PFSK-1 (cell line): ENCODE measurements at regions not wholly inside any gene's neighbourhood (a gene's known extent, or its start where the extent isn't known, plus 50 kb on each side); places are given as distances from the start of the nearest gene placed in this dataset.

Source experiments
- FOXP2 ChIP-seq: optimal IDR thresholded peaks from 2 replicates; pipeline ENCODE3; 2011; ENCODE audit warnings: borderline replicate concordance, control low read depth, inconsistent platforms; ENCODE audit not compliant: insufficient read depth; ENCODE audit errors: extremely low read length, extremely low read depth
- POLR2AphosphoS5 ChIP-seq: IDR thresholded peaks from 2 replicates; pipeline ENCODE4 v1.6.1; 2012; ENCODE audit warnings: low read depth, mild to moderate bottlenecking, control low read depth, low read length, moderate library complexity
- REST ChIP-seq, 2 experiments: IDR thresholded peaks; 2 replicates each; pipeline versions ENCODE4 v1.6.1 to v1.8.0; 2011 to 2012; ENCODE audit warnings: low read depth in 2 of 2, low read length in 2 of 2, control low read depth in 1 of 2, inconsistent platforms in 1 of 2, mild to moderate bottlenecking in 1 of 2, moderate library complexity in 1 of 2; ENCODE audit not compliant: insufficient read depth in 1 of 2
- SIN3A ChIP-seq: IDR thresholded peaks from 2 replicates; pipeline ENCODE4 v1.6.1; 2012; ENCODE audit warnings: mild to moderate bottlenecking, low read length, moderate library complexity, borderline replicate concordance; ENCODE audit not compliant: insufficient read depth
- TAF1 ChIP-seq: IDR thresholded peaks from 2 replicates; pipeline ENCODE4 v1.6.1; 2012; ENCODE audit warnings: low read length, control low read depth, borderline replicate concordance; ENCODE audit not compliant: insufficient read depth

- no peak for TF ChIP-seq TAF1
- TF ChIP-seq FOXP2 = no peak
Measured at GRCh38 chr11:128179039-128179438, 408.3 kb downstream of the ETS1 start.

GRCh38 chr11:128174465-128175291 is 412.7 kb downstream of the ETS1 start:
- TF ChIP-seq SIN3A (no peak), POLR2AphosphoS5 (no peak), TAF1 (no peak), REST (IDR thresholded peaks at IDR 0.05; ENCODE audit: insufficient read depth in 1 of 2, low read depth in 2 of 2, low read length in 2 of 2) (no peak), FOXP2 (no peak)

- TF ChIP-seq REST (IDR thresholded peaks at IDR 0.05; ENCODE audit: insufficient read depth in 1 of 2, low read depth in 2 of 2, low read length in 2 of 2) (no peak), FOXP2 (no peak), POLR2AphosphoS5 (no peak), TAF1 (no peak), SIN3A (no peak)
Measured at GRCh38 chr11:128172046-128172878, 415.1 kb downstream of the ETS1 start.

- TF ChIP-seq POLR2AphosphoS5 = no peak
- TF ChIP-seq TAF1 = no peak
- no peak for TF ChIP-seq SIN3A
- TF ChIP-seq FOXP2 = no peak
- TF ChIP-seq REST (IDR thresholded peaks at IDR 0.05; ENCODE audit: insufficient read depth in 1 of 2, low read depth in 2 of 2, low read length in 2 of 2) = no peak
Measured at GRCh38 chr11:128171506-128171905, 415.9 kb downstream of the ETS1 start.

GRCh38 chr11:128165572-128165971 is 421.8 kb downstream of the ETS1 start:
- TF ChIP-seq POLR2AphosphoS5 (no peak), SIN3A (no peak), REST (IDR thresholded peaks at IDR 0.05; ENCODE audit: insufficient read depth in 1 of 2, low read depth in 2 of 2, low read length in 2 of 2) (no peak), FOXP2 (no peak), TAF1 (no peak)
